A549 (cell line): ENCODE measurements at regions not wholly inside any gene's neighbourhood (a gene's known extent, or its start where the extent isn't known, plus 50 kb on each side); places are given as distances from the start of the nearest gene placed in this dataset.

ENCODE experiments used
- BHLHE40 ChIP-seq: IDR thresholded peaks from 2 replicates; pipeline ENCODE4 v1.6.1; 2012; ENCODE audit warnings: low read depth, low read length, inconsistent platforms
- CBX2 ChIP-seq: fragments of 200-600 bp; sonication (generic); IDR thresholded peaks from 2 replicates; pipeline ENCODE4 v1.6.1; 2016; ENCODE audit warnings: low read depth, mild to moderate bottlenecking, borderline replicate concordance
- CEBPB ChIP-seq, 2 experiments: fragments of >200 bp in 1 of 2; sonication (Bioruptor Twin) in 1 of 2; formaldehyde crosslinking in 1 of 2; IDR thresholded peaks; 2 replicates each; pipeline ENCODE4 v1.6.1; 2012 to 2016
- CHD2 ChIP-seq: fragments of 150-350 bp; IDR thresholded peaks from 2 replicates; pipeline ENCODE4 v1.6.1; 2014; ENCODE audit warnings: low read length; ENCODE audit not compliant: partially characterized antibody
- CHD4 ChIP-seq: fragments of 200-600 bp; sonication (generic); IDR thresholded peaks from 2 replicates; pipeline ENCODE4 v1.6.1; 2016; ENCODE audit warnings: antibody characterized with exemption, mild to moderate bottlenecking, borderline replicate concordance
- EHF ChIP-seq: fragments of 250-450 bp; sonication (Bioruptor Pico); IDR thresholded peaks from 2 replicates; pipeline ENCODE4 v1.5.0; 2020; ENCODE audit warnings: mild to moderate bottlenecking
- EHMT2 ChIP-seq: fragments of 200-600 bp; sonication (generic); IDR thresholded peaks from 2 replicates; pipeline ENCODE4 v1.6.1; 2016; ENCODE audit warnings: antibody characterized with exemption, low read depth, mild to moderate bottlenecking, moderate library complexity
- EP300 ChIP-seq, 2 experiments: fragments of >200 bp; sonication (Bioruptor Twin); formaldehyde crosslinking; IDR thresholded peaks; 2 replicates in 1 of 2; 3 replicates in 1 of 2; pipeline ENCODE4 v1.6.1; 2016 to 2017
- ESRRA ChIP-seq: fragments of 150-350 bp; IDR thresholded peaks from 2 replicates; pipeline ENCODE4 v1.6.1; 2014; ENCODE audit warnings: mild to moderate bottlenecking, low read length, borderline replicate concordance
- FOXS1 ChIP-seq: fragments of 250-450 bp; sonication (Bioruptor Pico); IDR thresholded peaks from 2 replicates; pipeline ENCODE4 v1.5.0; 2020; ENCODE audit warnings: mild to moderate bottlenecking, moderate library complexity
- HDAC2 ChIP-seq: fragments of 200-600 bp; sonication (generic); IDR thresholded peaks from 2 replicates; pipeline ENCODE4 v1.6.1; 2016
- HOXA7 ChIP-seq: fragments of 250-450 bp; sonication (Bioruptor Pico); IDR thresholded peaks from 2 replicates; pipeline ENCODE4 v1.5.0; 2020; ENCODE audit warnings: mild to moderate bottlenecking, moderate library complexity
- HOXB5 ChIP-seq: fragments of 250-450 bp; sonication (Bioruptor Pico); IDR thresholded peaks from 2 replicates; pipeline ENCODE4 v1.5.0; 2020; ENCODE audit warnings: mild to moderate bottlenecking, moderate library complexity
- JUN ChIP-seq, 2 experiments: fragments of >200 bp; sonication (Bioruptor Twin); formaldehyde crosslinking; IDR thresholded peaks; 2 replicates in 1 of 2; 3 replicates in 1 of 2; pipeline ENCODE4 v1.6.1; 2016 to 2017
- JUNB ChIP-seq: fragments of >200 bp; sonication (Bioruptor Twin); formaldehyde crosslinking; IDR thresholded peaks from 2 replicates; pipeline ENCODE4 v1.6.1; 2016
- KDM5A ChIP-seq: fragments of 200-600 bp; sonication (generic); IDR thresholded peaks from 2 replicates; pipeline ENCODE4 v1.6.1; 2016; ENCODE audit warnings: antibody characterized with exemption, mild to moderate bottlenecking
- MAFK ChIP-seq: fragments of 450-650 bp; IDR thresholded peaks from 2 replicates; pipeline ENCODE4 v1.6.1; 2014; ENCODE audit not compliant: partially characterized antibody
- NFE2L2 ChIP-seq: fragments of 150-350 bp; conservative IDR thresholded peaks from 2 replicates; pipeline ENCODE4 v1.6.1; 2014; ENCODE audit warnings: low read length
- NPAS2 ChIP-seq: fragments of 250-450 bp; sonication (Bioruptor Pico); IDR thresholded peaks from 2 replicates; pipeline ENCODE4 v1.8.0; 2022; ENCODE audit warnings: mild to moderate bottlenecking, moderate library complexity, borderline replicate concordance
- POLR2A ChIP-seq: IDR thresholded peaks from 2 replicates; pipeline ENCODE4 v1.6.1; 2012; ENCODE audit warnings: mild to moderate bottlenecking, low read length
- RCOR1 ChIP-seq: fragments of 150-350 bp; IDR thresholded peaks from 2 replicates; pipeline ENCODE4 v1.6.1; 2014; ENCODE audit warnings: antibody characterized with exemption, low read length, low read depth
- SREBF2 ChIP-seq: fragments of 450-650 bp; IDR thresholded peaks from 2 replicates; pipeline ENCODE4 v1.6.1; 2014; ENCODE audit warnings: mild to moderate bottlenecking, moderate library complexity
- TFCP2L1 ChIP-seq: fragments of 250-450 bp; sonication (Bioruptor Pico); IDR thresholded peaks from 2 replicates; pipeline ENCODE4 v1.5.0; 2021; ENCODE audit warnings: mild to moderate bottlenecking
- ZFP36 ChIP-seq: fragments of 450-650 bp; IDR thresholded peaks from 2 replicates; pipeline ENCODE4 v1.6.1; 2014; ENCODE audit warnings: borderline replicate concordance; ENCODE audit not compliant: partially characterized antibody
- ZNF302 ChIP-seq: fragments of 250-450 bp; sonication (Bioruptor Pico); IDR thresholded peaks from 2 replicates; pipeline ENCODE4 v1.9.0; 2021; ENCODE audit warnings: inconsistent platforms, mild to moderate bottlenecking, moderate library complexity
- ZSCAN20 ChIP-seq: fragments of 250-450 bp; sonication (Bioruptor Pico); IDR thresholded peaks from 2 replicates; pipeline ENCODE4 v1.8.0; 2022; ENCODE audit warnings: mild to moderate bottlenecking, moderate library complexity
- TF ChIP-seq, protein P1 (sequence below): fragments of 200-600 bp; sonication (generic); IDR thresholded peaks from 2 replicates; pipeline ENCODE4 v1.6.1; 2016; ENCODE audit warnings: antibody characterized with exemption, mild to moderate bottlenecking, moderate library complexity
- TF ChIP-seq, protein P2 (sequence below): fragments of 150-350 bp; IDR thresholded peaks from 2 replicates; pipeline ENCODE4 v1.6.1; 2014; ENCODE audit warnings: low read depth, mild to moderate bottlenecking, low read length
- TF ChIP-seq, protein P3 (sequence below): fragments of 250-450 bp; sonication (Bioruptor Pico); IDR thresholded peaks from 2 replicates; pipeline ENCODE4 v1.5.0; 2021; ENCODE audit warnings: mild to moderate bottlenecking, moderate library complexity, borderline replicate concordance
- TF ChIP-seq, protein P4 (sequence below): IDR thresholded peaks from 2 replicates; pipeline ENCODE4 v1.6.1; 2012
- TF ChIP-seq, protein P5 (sequence below): fragments of >200 bp; sonication (Bioruptor Twin); formaldehyde crosslinking; IDR thresholded peaks from 3 replicates; pipeline ENCODE4 v1.5.1; 2016
- TF ChIP-seq, protein P6 (sequence below): IDR thresholded peaks from 2 replicates; pipeline ENCODE4 v1.6.1; 2012
- TF ChIP-seq, protein P7 (sequence below): fragments of 250-450 bp; sonication (Bioruptor Pico); IDR thresholded peaks from 2 replicates; pipeline ENCODE4 v1.5.0; 2020; ENCODE audit warnings: low read depth, mild to moderate bottlenecking, moderate library complexity
- TF ChIP-seq, protein P8 (sequence below): fragments of >200 bp; sonication (Bioruptor Twin); formaldehyde crosslinking; IDR thresholded peaks from 2 replicates; pipeline ENCODE4 v1.6.1; 2016

DNA sequence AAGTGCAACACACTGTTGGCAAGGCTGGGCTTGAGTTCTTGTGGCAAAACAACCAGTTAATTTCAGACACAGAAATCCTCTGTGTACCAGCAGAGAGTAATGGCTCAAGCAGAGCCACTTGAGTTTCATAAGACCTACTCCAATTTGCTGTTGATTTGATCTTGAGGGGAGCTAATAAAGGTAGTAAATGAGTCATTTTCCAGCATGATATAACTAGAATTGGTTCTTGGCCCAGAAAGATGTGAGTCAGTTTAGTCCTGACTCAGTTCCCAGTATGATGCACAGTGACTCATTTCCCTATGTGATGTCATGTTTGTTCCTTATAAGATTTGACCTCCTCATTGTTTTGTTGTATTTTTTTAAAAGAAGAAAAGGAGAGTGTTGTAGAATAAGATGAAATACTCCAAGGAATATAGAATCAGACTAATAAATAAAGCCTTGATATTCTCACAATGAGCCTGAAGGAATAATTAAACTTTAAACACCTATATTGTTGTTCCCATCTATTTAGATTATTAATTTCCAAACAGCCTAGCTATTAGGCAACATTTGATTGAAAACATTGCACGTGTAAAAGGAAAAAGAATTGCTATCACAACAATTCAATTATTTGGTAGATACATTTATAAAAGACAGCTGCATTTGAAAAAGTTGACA, 186.2 kb downstream of the REEP3 start (continued):
- TF ChIP-seq, protein P1, sequence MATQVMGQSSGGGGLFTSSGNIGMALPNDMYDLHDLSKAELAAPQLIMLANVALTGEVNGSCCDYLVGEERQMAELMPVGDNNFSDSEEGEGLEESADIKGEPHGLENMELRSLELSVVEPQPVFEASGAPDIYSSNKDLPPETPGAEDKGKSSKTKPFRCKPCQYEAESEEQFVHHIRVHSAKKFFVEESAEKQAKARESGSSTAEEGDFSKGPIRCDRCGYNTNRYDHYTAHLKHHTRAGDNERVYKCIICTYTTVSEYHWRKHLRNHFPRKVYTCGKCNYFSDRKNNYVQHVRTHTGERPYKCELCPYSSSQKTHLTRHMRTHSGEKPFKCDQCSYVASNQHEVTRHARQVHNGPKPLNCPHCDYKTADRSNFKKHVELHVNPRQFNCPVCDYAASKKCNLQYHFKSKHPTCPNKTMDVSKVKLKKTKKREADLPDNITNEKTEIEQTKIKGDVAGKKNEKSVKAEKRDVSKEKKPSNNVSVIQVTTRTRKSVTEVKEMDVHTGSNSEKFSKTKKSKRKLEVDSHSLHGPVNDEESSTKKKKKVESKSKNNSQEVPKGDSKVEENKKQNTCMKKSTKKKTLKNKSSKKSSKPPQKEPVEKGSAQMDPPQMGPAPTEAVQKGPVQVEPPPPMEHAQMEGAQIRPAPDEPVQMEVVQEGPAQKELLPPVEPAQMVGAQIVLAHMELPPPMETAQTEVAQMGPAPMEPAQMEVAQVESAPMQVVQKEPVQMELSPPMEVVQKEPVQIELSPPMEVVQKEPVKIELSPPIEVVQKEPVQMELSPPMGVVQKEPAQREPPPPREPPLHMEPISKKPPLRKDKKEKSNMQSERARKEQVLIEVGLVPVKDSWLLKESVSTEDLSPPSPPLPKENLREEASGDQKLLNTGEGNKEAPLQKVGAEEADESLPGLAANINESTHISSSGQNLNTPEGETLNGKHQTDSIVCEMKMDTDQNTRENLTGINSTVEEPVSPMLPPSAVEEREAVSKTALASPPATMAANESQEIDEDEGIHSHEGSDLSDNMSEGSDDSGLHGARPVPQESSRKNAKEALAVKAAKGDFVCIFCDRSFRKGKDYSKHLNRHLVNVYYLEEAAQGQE, result no peak
- TF ChIP-seq, protein P2, sequence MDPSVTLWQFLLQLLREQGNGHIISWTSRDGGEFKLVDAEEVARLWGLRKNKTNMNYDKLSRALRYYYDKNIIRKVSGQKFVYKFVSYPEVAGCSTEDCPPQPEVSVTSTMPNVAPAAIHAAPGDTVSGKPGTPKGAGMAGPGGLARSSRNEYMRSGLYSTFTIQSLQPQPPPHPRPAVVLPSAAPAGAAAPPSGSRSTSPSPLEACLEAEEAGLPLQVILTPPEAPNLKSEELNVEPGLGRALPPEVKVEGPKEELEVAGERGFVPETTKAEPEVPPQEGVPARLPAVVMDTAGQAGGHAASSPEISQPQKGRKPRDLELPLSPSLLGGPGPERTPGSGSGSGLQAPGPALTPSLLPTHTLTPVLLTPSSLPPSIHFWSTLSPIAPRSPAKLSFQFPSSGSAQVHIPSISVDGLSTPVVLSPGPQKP, result no peak
- TF ChIP-seq POLR2A, result no peak
- no peak for TF ChIP-seq EHF (CRISPR knock-in tag)
- TF ChIP-seq ZNF302 (CRISPR knock-in tag), result no peak
- no peak for TF ChIP-seq BHLHE40
- no peak for TF ChIP-seq TFCP2L1
- TF ChIP-seq HDAC2, result no peak
- TF ChIP-seq CEBPB (IDR thresholded peaks at IDR 0.05), result peak; percentile 29 to 72; a peak in 2 of 4 replicates
- TF ChIP-seq, protein P3, sequence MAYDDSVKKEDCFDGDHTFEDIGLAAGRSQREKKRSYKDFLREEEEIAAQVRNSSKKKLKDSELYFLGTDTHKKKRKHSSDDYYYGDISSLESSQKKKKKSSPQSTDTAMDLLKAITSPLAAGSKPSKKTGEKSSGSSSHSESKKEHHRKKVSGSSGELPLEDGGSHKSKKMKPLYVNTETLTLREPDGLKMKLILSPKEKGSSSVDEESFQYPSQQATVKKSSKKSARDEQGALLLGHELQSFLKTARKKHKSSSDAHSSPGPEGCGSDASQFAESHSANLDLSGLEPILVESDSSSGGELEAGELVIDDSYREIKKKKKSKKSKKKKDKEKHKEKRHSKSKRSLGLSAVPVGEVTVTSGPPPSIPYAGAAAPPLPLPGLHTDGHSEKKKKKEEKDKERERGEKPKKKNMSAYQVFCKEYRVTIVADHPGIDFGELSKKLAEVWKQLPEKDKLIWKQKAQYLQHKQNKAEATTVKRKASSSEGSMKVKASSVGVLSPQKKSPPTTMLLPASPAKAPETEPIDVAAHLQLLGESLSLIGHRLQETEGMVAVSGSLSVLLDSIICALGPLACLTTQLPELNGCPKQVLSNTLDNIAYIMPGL (CRISPR knock-in tag), result no peak
- TF ChIP-seq CHD4, result no peak
- TF ChIP-seq HOXB5 (CRISPR knock-in tag), result no peak
- TF ChIP-seq, protein P4, sequence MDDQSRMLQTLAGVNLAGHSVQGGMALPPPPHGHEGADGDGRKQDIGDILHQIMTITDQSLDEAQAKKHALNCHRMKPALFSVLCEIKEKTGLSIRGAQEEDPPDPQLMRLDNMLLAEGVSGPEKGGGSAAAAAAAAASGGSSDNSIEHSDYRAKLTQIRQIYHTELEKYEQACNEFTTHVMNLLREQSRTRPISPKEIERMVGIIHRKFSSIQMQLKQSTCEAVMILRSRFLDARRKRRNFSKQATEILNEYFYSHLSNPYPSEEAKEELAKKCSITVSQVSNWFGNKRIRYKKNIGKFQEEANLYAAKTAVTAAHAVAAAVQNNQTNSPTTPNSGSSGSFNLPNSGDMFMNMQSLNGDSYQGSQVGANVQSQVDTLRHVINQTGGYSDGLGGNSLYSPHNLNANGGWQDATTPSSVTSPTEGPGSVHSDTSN, result no peak
- TF ChIP-seq, protein P5, sequence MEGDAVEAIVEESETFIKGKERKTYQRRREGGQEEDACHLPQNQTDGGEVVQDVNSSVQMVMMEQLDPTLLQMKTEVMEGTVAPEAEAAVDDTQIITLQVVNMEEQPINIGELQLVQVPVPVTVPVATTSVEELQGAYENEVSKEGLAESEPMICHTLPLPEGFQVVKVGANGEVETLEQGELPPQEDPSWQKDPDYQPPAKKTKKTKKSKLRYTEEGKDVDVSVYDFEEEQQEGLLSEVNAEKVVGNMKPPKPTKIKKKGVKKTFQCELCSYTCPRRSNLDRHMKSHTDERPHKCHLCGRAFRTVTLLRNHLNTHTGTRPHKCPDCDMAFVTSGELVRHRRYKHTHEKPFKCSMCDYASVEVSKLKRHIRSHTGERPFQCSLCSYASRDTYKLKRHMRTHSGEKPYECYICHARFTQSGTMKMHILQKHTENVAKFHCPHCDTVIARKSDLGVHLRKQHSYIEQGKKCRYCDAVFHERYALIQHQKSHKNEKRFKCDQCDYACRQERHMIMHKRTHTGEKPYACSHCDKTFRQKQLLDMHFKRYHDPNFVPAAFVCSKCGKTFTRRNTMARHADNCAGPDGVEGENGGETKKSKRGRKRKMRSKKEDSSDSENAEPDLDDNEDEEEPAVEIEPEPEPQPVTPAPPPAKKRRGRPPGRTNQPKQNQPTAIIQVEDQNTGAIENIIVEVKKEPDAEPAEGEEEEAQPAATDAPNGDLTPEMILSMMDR, result no peak
- TF ChIP-seq MAFK, result peak; percentile 35
- TF ChIP-seq RCOR1, result no peak
- no peak for TF ChIP-seq ESRRA
- TF ChIP-seq NPAS2 (CRISPR knock-in tag), result no peak
- no peak for TF ChIP-seq HOXA7 (CRISPR knock-in tag)
- no peak for TF ChIP-seq EHMT2
- TF ChIP-seq, protein P6, sequence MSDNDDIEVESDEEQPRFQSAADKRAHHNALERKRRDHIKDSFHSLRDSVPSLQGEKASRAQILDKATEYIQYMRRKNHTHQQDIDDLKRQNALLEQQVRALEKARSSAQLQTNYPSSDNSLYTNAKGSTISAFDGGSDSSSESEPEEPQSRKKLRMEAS, result peak; percentile 45; the same call in 1 of the 2 replicates
- TF ChIP-seq, protein P7, sequence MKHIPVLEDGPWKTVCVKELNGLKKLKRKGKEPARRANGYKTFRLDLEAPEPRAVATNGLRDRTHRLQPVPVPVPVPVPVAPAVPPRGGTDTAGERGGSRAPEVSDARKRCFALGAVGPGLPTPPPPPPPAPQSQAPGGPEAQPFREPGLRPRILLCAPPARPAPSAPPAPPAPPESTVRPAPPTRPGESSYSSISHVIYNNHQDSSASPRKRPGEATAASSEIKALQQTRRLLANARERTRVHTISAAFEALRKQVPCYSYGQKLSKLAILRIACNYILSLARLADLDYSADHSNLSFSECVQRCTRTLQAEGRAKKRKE, result no peak
- no peak for TF ChIP-seq ZFP36
- TF ChIP-seq FOXS1 (CRISPR knock-in tag), result no peak
- TF ChIP-seq ZSCAN20 (CRISPR knock-in tag), result no peak
- TF ChIP-seq NFE2L2, result no peak
- no peak for TF ChIP-seq CHD2
- no peak for TF ChIP-seq KDM5A
- TF ChIP-seq CBX2, result no peak
- TF ChIP-seq SREBF2, result no peak
- peak; percentile 100 for TF ChIP-seq JUNB
- peak; percentile 39 to 50; a peak in 2 of 5 replicates for TF ChIP-seq EP300 (IDR thresholded peaks at IDR 0.05)
- TF ChIP-seq, protein P8, sequence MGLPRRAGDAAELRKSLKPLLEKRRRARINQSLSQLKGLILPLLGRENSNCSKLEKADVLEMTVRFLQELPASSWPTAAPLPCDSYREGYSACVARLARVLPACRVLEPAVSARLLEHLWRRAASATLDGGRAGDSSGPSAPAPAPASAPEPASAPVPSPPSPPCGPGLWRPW, result no peak
- TF ChIP-seq JUN (IDR thresholded peaks at IDR 0.05), result peak; percentile 88 to 93; a peak in 4 of 5 replicates
